GM12874 (cell line): ENCODE measurements at regions not wholly inside any gene's neighbourhood (a gene's known extent, or its start where the extent isn't known, plus 50 kb on each side); places are given as distances from the start of the nearest gene placed in this dataset.

ENCODE experiments used
- TF ChIP-seq, protein P1 (sequence below): IDR thresholded peaks from 2 replicates; pipeline ENCODE4 v1.5.1; 2011; ENCODE audit warnings: low read depth, mild to moderate bottlenecking, control low read depth, low read length, moderate library complexity; ENCODE audit not compliant: insufficient read depth

DNA sequence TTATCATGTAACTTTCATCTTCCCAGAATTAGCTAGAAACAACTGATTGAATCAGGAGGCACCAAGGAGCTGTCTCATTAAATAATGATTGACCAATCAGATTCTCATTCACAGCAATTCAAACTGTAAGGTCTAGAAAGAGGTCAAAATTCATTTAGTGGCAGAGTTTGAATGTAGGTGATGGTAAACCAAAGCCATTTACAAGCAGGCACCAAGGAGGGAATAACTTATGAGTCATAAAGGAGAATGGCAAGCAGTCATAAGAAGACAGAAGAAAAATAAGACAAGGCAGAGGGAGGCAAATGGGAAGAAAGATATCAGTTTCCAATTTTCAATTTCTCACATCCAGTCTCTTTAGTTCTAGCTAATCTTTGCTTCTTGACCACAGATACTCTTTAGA lies 52.9 kb upstream of the DEFB112 start:
- TF ChIP-seq, protein P1, sequence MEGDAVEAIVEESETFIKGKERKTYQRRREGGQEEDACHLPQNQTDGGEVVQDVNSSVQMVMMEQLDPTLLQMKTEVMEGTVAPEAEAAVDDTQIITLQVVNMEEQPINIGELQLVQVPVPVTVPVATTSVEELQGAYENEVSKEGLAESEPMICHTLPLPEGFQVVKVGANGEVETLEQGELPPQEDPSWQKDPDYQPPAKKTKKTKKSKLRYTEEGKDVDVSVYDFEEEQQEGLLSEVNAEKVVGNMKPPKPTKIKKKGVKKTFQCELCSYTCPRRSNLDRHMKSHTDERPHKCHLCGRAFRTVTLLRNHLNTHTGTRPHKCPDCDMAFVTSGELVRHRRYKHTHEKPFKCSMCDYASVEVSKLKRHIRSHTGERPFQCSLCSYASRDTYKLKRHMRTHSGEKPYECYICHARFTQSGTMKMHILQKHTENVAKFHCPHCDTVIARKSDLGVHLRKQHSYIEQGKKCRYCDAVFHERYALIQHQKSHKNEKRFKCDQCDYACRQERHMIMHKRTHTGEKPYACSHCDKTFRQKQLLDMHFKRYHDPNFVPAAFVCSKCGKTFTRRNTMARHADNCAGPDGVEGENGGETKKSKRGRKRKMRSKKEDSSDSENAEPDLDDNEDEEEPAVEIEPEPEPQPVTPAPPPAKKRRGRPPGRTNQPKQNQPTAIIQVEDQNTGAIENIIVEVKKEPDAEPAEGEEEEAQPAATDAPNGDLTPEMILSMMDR, result no peak

GRCh38 chr6:50110587-50110986 lies 60.9 kb upstream of the DEFB112 start:
- TF ChIP-seq, protein P1, result no peak

GRCh38 chr6:50112981-50113857 lies 63.5 kb upstream of the DEFB112 start:
- TF ChIP-seq, protein P1, result no peak

DNA sequence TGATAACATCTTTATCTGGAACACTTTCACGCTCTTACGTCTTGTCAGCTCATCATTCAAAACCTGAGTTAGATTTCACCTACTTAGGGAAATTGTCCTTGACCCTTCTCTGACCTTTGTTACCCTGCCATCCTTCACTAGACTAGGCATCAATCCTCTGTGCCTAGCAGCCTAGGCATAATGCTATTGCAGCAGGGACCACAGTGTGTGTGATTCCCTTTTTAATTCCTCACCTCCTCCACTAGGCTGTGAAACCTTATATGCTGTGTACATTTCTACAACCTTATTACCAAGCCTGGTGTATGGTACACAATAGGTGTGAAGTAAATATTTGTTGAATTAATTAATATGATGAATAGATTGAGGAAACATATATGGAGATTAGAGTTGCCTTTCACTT lies 66.7 kb upstream of the DEFB112 start:
- TF ChIP-seq, protein P1, result no peak

DNA sequence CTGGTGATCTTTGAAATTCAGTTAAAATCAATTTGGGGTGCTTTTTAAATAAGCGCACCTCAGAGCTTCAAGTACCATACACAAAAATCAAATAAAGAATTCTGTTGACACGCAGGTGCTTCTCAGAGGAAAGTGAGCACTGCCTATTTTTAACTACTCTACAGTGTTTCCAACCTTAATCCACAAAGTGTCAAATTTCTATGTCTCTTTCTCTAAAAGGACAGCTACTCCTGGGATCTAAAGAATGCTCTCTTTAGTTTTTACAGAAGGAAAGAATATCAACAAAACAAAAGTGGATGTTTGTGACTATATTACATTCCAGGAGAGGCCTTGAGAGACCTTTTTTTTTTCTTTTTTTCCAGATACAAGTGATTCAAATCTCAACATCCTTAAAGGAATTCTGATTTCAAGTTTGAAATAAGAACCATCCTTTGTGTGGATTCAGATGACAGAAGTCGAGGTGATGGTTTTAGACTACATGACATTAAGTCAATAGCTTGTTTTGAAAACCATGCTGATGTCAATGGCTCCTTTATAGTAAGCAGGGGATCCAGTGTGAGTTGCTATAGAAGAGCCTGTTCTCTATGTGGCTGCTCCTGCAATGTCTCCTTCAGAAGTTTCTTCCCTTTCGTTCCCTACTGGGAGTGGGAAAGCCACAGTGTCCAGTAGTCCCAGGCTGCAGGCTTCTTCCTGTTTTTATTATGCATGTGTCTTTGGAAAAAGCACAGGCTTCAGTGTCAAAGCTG lies 67.2 kb upstream of the DEFB112 start:
- TF ChIP-seq, protein P1, result no peak

- TF ChIP-seq, protein P1, result no peak
Measured at GRCh38 chr6:50120300-50120699, 70.6 kb upstream of the DEFB112 start.

GRCh38 chr6:50123688-50124087 lies 74.0 kb upstream of the DEFB112 start:
- TF ChIP-seq, protein P1, result no peak
